Stimulated activated CD4-positive, alpha-beta T cell treated with anti-CD3 and anti-CD28 coated beads, Interleukin-15, amount 100 ng/mL, for 48 hours (primary cell): ENCODE measurements at regions not wholly inside any gene's neighbourhood (a gene's known extent, or its start where the extent isn't known, plus 50 kb on each side); places are given as distances from the start of the nearest gene placed in this dataset.
"Not testable (repeated sequence)": the region's sequence is repeated elsewhere in the genome, so short reads cannot be mapped to it uniquely, and the experiment has no call there.

Experiments
- DNase-seq, 2 donors: peaks; one replicate each; pipeline ENCODE4 v3.0.0-alpha.2; 2020; ENCODE audit warnings: low read depth in 2 of 2

DNA sequence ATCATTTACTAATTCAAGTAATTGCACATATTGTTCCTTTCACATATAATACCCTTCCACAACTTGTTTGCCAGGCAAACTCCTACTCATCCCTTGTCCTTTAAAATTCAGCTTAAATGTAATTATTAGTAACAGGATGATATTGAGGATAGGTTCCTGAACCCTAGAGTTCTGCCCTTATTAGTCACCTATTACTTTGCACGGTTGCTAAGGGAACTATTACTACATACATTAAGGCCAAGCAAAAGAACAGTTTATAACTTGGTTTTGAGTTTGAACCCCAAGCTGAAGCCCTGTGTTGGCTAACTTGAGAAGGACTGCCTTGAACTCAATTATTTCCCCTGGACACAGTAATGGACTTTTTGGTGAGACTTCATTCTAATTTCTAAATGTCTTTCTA, 529.7 kb downstream of the IGSF11 start:
- DNase-seq = no peak

DNA sequence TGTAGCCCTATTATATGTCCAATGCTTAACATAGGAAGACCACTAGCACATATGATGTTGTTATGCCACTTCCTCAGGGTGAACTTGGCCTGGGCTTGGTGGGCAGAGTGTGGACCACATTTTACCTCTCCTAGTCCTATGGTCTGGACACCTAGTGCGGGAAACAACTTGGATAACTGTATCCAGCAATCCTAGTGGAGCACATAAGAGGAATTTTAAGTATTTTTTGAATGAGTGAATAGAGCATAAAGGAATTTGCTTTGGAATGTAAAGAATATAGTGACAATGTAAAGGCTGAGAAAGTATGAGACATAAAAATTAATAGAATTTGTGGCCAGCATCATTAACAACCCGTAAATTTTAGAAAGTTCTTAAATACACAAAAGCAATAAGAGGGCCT, 528.9 kb downstream of the IGSF11 start:
- no peak for DNase-seq

DNA sequence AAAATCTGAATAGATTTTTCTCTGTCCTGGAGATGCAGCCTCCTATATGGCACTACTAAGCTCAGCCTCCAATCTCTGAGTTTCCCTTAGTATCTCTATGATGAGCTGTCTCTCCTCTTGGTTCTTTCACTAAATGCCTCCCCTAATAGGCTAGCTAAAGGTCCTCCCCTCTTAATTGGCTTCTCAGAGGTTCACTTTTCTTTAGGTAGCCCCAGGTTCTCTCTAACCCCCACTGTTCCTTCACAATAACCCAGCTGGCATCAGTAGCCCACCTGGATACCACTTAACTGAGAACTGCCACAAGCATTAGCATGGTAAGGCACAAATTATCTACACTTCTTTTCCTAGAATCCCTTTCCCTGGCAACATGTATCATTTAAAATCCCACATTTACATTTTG, 523.2 kb downstream of the IGSF11 start:
- no peak for DNase-seq

DNA sequence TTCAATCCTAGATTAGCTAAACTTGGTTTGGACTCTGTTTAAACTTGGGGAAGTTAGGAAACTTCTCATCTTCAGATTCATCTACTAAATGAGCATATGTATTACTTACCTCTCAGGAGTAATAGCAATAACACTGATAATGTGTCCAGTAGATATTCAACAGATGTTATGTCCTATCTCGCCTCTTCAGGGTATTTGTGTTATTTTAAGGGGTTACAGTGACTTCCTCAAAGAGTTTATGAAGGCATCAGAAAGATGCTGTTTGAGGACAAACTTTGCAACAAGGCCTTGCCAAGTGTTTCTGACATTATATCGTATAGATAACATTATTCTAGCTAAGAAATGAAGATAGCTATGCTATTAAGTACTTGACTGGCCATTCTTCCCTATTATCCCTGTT, 522.3 kb downstream of the IGSF11 start:
- DNase-seq = no peak

DNA sequence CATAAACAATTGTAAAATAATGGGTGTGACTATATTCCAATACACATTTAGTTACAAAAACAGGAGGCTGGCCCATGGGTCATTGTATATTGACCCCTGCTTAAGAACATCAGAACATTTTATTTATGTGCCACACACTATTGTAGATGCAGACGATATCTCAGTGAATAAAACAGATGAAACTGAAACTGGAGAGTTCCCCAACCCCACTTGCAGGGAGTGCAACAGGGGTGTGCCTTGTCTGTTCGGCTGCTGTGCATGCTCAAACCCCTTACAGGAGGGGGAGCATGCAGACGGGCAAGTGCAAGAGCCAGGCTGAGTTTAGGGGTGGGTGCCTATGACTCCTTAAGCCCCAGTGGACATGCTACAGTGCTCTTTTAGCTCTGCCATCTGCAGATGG, 509.6 kb downstream of the IGSF11 start:
- no peak for DNase-seq

DNA sequence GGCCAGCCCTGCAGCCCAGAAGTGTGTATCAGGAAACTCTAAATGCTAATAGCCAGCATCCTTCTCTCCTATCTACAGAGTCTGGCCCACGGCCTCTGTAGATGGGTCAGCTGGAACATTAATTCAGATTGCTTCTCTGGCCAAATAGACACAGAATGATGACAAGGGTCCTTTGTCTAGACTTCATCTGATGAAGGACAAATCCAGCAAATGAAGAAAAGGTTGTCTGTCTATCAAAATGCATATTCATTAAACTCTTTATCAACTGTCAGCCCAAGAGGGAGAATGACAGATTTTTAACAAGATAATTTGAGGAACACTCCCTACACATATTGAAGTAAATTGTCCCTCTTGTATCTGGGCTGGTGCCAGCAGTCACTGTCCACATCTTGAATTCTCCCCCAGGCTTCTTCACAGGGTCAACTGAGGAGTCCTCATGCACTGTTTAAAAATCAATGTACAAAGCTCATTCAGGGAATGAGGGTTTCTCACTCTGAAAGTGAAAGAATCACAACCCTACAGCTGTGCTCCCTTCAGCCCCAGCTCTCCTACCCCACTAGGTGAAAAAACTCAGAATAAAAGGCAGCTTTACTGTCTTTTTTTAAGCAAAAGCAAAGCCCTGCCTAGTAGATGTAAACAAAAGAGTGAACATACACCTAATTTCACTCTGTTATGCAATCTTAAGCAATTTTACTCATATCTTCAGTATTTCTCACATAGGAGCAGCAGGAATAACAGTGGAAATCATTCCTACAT, 507.7 kb downstream of the IGSF11 start:
- DNase-seq = no peak

DNA sequence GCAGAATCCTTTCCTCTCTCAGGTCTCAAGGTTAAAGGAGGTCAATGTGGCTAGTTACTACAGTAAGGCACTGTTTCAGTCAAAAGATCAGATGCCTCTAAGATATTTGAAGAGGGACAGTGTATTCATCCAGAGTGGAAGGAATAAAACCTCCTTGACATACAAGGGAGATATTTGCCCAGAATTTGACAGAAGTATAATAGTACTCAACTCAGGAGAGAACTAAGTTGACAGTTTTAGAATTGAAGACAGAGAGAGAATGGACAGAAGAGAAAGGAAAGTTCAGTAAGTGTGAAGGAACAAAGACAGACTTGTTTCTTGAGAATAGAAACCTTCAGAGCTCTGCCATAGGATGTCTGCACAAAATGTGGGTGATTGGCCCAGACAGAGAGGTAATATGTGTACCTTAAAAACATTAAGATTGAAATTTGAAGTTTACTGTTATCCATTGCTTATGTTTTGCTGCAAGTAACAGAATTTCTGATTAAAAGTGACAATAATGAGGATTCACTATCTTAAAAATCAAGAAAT, 507.1 kb downstream of the IGSF11 start:
- no peak for DNase-seq

DNA sequence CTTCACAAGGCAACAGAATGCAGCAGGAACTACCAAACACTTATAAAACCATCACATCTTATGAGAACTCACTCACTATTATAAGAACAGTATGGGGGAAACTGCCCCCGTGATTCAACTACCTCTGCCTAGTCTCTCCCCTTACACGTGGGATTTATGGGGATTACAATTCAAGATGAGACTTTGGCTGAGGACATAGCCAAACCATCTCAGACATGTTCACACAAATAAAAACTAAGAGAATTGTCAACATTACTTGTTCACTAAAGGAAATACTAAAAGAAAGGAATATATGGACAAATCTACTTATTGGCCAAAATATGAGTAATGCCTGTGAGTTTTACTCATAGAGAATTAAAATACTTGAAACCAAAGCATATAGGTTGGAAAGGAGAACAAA, 505.1 kb downstream of the IGSF11 start:
- no peak for DNase-seq

DNA sequence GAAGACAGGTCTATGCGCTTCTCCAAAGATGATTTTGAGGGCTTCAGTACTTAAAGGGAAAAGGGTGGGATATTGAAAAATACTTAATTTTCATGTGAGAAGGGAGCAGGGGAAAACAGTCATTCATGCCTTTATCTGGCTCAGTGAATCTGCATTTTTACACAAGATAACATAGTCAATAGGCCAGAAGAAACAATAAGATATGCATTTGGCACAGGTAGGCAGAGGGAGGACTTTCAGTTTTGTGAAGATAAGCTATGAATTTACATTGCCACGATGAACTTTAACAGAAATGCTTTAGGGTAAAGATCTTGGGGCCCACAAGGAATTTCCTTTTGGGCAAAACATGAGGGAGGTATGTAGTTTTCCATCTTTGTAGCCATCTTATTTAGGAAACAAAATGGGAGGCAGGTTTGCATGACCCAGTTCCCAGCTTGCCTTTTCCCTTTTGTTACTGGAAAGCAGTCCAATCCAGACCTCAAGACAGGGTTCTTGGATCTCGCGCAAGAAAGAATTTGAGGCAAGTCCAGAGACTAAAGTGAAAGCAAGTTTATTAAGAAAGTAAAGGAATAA, 504.2 kb downstream of the IGSF11 start:
- DNase-seq = no peak

DNA sequence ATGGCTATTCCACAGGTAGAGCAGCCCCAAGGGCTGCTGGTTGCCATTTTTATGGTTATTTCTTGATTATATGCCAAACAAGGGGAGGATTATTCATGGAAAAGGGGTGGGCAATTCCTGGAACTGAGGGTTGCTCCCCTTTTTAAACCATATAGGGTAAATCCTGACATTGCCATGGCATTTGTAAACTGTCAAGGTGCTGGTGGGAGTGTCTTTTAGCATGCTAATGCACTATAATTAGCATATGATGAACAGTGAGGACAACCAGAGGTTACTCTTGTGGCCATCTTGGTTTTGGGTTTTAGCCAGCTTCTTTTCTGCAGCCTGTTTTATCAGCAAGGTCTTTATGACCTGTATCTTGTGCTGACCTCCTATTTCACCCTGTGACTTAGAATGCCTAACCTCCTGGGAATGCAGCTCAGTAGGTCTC, 503.7 kb downstream of the IGSF11 start:
- DNase-seq = not testable (repeated sequence)

DNA sequence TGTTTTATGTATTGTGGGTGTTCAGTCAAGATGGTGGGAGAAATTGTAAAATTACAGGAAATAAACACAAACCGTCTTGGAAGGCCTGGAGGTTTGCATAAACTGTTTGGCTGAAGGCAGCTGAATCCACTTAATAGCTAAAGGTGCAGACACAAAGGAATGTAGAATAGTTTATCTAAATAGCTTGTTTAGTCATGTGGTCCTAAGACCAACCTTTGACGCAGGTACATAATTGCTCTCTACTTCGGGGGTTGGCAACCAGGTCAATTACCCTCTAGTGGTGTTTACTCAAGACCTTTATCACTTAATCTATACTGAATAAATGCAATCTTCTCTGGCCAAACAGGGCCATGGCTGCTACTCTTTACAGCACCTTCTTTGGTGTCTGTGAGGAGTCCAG, 502.8 kb downstream of the IGSF11 start:
- DNase-seq = no peak

DNA sequence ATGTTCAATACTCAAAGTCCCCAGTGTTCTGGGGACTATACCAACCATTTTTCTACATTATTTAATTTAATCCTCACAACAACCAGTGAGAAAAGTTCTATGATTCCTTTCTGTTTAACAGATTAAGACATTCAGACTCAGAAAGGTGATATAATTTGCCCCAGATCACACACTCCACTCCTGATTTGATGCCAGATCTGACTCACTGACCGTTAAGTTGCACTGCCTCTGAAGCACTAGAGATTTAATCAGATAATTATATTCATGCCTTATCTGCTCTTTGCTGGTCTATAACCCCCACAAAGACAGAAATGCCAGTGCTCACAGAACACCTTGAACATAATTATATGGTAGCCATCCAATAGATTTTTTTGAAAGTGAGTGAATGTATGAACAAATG, 501.0 kb downstream of the IGSF11 start:
- no peak for DNase-seq

DNA sequence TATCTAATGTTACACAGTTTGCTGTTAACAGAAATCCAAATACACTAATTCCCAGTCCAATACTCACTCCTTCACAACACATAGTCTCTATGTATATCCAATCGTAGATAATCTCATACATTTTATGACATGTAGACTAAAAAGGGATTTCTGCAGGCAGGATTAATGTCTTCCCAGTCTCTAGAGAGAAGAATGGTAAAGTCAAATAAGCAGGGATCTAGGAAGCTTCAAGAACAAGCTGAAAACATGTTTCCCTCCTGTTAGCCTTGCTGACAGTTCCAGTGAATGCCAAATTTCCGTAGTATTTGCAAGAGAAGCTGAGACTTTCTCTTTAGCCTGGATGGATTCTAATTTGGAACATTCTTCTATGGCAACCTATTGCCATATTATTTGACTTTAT, 500.1 kb downstream of the IGSF11 start:
- DNase-seq = no peak

DNA sequence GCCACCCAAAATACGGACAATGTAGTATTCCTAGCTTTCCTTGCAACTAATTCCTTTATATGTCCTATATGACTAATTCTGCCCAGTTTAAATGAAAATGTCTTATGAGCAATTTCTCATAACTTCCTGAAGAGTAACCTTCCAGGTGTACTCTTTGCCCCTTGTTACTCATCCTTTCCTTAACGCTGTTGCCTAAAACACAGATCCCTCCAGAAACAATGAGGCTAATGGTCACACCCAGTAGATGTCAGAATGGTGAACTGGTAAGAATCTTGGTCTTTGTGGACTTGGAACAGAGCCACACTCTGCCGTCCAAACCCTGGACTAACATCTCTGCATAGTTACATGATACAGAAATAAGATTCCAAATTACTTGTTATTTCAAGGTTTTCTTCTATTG, 497.9 kb downstream of the IGSF11 start:
- DNase-seq = no peak

DNA sequence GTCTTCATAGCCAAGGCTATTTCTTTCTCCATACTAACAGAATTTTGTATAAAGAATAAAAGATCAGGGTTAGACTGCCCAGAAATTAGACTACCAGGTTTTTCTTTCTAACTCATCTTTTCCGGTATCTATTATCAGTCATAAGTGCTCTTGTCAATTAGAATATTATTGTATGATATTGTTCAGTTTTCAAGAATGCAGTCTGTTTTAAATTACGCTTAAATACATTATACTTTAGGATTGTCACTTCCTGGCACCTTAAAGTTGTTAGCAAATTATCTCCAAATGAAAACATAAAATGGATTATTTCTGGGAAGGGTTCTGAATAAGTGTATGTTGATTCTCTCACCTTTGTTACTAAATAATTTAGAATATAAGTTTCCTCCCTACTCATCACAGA, 497.2 kb downstream of the IGSF11 start:
- no peak for DNase-seq

DNA sequence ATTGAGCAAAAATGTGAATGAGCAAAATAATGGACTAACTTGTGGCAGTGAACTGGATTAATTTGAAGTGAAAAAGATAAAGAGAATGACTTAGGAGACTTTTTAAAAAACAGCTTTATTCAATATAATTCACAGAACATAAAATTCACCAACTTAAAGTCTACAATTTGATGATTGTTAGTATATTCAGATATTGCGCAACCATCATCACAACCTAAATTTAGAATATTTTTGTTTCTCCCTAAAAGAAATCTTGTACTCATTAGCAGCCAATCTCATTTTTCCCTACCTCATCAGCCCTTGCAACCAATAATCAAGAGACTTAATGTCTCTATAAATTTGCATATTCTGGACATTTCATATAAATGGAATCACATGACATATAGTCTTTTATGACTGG, 496.5 kb downstream of the IGSF11 start:
- no peak for DNase-seq

DNA sequence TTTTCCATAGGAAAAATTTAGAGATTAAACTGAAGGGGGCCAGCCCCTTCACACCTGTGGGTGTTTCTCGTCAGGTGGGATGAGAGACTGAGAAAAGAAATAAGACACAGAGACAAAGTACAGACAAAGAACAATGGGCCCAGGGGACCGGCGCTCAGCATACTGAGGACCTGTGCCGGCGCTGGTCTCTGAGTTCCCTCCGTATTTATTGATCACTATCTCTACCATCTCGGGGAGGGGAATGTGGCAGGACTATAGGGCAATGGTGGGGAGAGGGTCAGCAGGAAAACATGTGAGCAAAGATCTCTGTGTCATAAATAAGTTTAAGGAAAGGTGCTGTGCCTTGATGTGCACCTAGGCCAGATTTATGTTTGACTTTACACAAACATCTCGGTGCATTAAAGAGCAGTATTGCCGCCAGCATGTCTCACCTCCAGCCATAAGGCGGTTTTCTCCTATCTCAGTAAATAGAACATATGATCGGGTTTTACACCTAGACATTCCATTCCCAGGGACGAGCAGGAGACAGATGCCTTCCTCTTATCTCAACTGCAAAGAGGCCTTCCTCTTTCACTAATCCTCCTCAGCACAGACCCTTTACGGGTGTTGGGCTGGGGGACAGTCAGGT, 494.7 kb downstream of the IGSF11 start:
- DNase-seq = not testable (repeated sequence)

DNA sequence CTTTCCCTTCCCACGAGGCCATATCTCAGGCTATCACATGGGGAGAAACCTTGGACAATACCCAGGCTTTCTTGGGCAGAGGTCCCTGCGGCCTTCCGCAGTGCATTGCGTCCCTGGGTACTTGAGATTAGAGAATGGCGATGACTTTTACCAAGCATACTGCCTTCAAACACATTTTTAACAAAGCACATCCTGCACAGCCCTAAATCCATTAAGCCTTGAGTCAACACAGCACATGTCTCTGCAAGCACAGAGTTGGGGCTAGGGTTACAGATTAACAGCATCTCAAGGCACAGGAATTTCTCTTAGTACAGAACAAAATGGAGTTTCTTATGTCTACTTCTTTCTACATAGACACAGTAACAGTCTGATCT, 494.2 kb downstream of the IGSF11 start:
- DNase-seq = not testable (repeated sequence)

DNA sequence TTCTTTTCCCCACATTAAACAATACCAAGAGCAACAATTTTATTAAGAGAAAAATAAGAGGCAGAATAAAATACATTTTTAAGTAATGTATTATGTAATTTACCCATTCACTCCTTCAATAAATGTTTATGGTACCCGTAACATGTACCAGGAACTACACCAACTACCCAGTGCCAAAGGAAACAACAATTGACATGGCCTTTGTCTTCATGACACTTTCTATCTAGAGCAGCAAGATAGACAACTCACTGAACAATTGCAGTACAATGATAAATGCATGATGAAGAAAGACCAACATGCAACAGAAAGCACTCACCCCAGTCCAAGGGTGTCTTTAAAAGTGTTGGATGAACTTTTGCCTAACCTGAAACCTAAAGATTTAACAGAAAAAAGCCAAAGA, 493.8 kb downstream of the IGSF11 start:
- no peak for DNase-seq

DNA sequence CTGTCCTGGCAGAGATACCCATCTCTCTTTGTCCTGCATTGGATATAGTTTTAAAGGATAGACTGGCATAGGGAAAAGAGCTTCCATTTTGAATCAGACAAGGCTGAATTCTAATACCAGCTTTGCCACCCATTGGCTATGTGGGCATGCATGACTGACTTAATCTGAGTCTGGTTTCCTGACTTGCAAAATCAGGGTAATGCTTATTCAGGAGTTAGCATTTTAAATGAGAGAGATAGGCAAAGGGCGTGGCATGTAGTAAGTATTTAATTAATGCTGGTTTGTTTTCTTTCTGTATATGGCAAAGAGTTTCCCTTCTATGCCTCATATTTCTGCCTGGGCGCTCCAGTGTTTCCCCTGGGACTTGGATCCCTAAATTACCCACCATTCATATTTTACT, 492.9 kb downstream of the IGSF11 start:
- no peak for DNase-seq

DNA sequence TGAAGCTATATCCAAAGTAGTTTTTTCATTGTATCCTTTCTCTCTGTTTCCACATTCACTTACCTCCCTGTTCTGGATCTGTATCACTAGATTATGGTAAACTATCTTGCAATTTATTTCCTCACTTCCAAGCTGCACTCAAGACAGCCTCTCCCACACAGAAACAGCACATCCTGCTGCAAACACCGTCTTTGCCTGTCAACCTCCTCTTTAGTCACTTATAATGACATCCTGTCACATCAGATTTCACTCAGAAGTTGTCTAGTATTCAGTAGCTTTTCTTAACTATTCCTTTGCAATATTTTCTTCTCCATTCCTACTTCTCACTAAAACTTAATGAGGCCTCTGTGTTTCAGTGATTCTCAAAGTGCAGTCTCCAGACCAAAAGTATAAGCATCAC, 490.8 kb downstream of the IGSF11 start:
- no peak for DNase-seq

DNA sequence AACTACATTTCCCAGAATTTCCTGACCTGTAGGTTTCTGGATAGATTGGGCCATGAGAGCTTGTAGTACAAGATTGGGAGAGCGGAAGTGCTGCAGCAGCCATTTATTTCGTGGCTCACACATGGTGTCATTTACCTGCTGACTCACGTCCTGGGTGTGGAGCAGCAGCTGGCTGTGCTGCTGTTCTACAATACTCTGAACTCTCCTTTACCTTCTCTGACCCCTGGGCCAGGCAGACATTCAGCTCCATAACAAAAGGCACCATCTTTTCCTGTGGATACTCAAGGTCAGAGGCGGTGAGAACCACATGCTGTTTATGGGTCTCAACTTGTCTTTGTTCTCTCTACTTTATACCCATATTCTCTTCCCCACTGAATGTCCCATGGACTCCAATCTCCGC, 490.2 kb downstream of the IGSF11 start:
- no peak for DNase-seq

DNA sequence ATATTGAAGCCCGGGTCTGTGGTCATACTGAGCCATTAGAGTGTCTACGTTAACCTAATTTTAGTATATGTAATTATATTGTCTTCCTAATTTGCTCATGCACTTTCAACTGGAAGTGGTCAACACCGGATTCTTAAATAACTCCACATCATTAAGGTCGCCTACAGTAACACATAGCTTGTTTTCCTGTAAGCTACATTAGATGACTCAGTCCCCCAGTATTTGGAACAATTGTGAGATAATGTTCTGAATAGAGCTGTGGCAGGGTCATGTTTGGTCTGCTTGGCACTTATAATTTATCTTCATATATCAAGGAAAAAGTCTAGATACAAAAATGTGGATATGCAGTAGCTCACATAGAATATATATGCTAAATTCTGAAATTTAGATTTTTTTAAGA, 486.2 kb downstream of the IGSF11 start:
- DNase-seq = no peak
